Right lobe of liver (tissue), 6 donors: ENCODE measurements at regions not wholly inside any gene's neighbourhood (a gene's known extent, or its start where the extent isn't known, plus 50 kb on each side); places are given as distances from the start of the nearest gene placed in this dataset.

Experiments used
- ATAC-seq, 4 donors: fragments of 200-7000 bp; cut with Tn5 transposase; one replicate each; pipeline ENCODE4 v1.9.1; 2020; ENCODE audit warnings: mild to moderate bottlenecking in 4 of 4, moderate library complexity in 4 of 4
- DNase-seq, 3 donors: peaks; one replicate each; pipeline ENCODE4 v3.0.0-alpha.2; 2020
- H3K27ac ChIP-seq, 3 donors: fragments of 200-600 bp; one replicate each; pipeline ENCODE4 v1.8.0; 2022
- H3K27me3 ChIP-seq, 2 donors: fragments of 200-600 bp; one replicate each; pipeline ENCODE4 v1.8.0; 2022
- H3K36me3 ChIP-seq, 4 donors: fragments of 200-600 bp; sonication (generic) in 1 of 4; one replicate each; pipeline versions ENCODE4 v1.5.1 to v1.8.0; 2017 to 2022; ENCODE audit warnings: control low read depth in 1 of 4
- H3K4me1 ChIP-seq, 4 donors: fragments of 200-600 bp; sonication (generic) in 1 of 4; one replicate each; pipeline versions ENCODE4 v1.5.1 to v1.8.0; 2017 to 2022; ENCODE audit warnings: control low read depth in 1 of 4
- H3K4me3 ChIP-seq, 3 donors: fragments of 200-600 bp; one replicate each; pipeline ENCODE4 v1.8.0; 2022
- H3K9me3 ChIP-seq, 4 donors: fragments of 200-600 bp; sonication (generic) in 1 of 4; one replicate each; pipeline versions ENCODE4 v1.5.1 to v1.8.0; 2017 to 2022; ENCODE audit warnings: control low read depth in 1 of 4
- POLR2A ChIP-seq: fragments of 450-650 bp; IDR thresholded peaks from one replicate; pipeline ENCODE4 v1.6.1; 2017; ENCODE audit warnings: antibody characterized with exemption, mild to moderate bottlenecking
- WGBS: methylation state at CpG from one replicate; pipeline ENCODE4 v1.1.6; 2018; ENCODE audit warnings: low coverage, low lambda C conversion rate; ENCODE audit not compliant: insufficient coverage; ENCODE audit errors: missing lambda C conversion rate; 5-methylcytosine and 5-hydroxymethylcytosine counted together
- intact Hi-C, 2 donors: fragments of 100-400 bp; cut with DNase I; formaldehyde crosslinking; loops; one replicate each; pipeline versions ENCODE4 v1.11.2 to v1.14.1; 2022
- TF ChIP-seq, protein P1 (sequence below), 4 donors: fragments of 200-600 bp in 3 of 4; fragments of 450-650 bp in 1 of 4; IDR thresholded peaks; one replicate each; pipeline versions ENCODE4 v1.5.1 to v1.8.0; 2016 to 2022; ENCODE audit warnings: antibody characterized with exemption in 4 of 4, mild to moderate bottlenecking in 2 of 4
- donor health status: DM: no; HTN: yes; CAD: no.
- donor health status: DM: no; HTN: no; CAD: no.
- donor health status: DM: no; HTN: no; CAD: no.
- donor health status: DM: no; HTN: yes; CAD: no.
- donor health status: DM: no; HTN: yes; CAD: no.

GRCh38 chr15:35306361-35306981 is 221.4 kb upstream of the NANOGP8 start:
- Histone ChIP-seq H3K4me3 (no peak overlapping the region), H3K36me3 (no peaks in the 10 kb centered on the region), H3K9me3 (no peaks in the 10 kb centered on the region), H3K27ac (peak overlapping the region; percentile 49 to 89 (median 89)), H3K4me1 (peaks cover 0 to 48% (median 21%) of the 10 kb centered on the region in 4 donors), H3K27me3 (no peaks in the 10 kb centered on the region)
- intact Hi-C loops, result no loop called here
- TF ChIP-seq, protein P1, sequence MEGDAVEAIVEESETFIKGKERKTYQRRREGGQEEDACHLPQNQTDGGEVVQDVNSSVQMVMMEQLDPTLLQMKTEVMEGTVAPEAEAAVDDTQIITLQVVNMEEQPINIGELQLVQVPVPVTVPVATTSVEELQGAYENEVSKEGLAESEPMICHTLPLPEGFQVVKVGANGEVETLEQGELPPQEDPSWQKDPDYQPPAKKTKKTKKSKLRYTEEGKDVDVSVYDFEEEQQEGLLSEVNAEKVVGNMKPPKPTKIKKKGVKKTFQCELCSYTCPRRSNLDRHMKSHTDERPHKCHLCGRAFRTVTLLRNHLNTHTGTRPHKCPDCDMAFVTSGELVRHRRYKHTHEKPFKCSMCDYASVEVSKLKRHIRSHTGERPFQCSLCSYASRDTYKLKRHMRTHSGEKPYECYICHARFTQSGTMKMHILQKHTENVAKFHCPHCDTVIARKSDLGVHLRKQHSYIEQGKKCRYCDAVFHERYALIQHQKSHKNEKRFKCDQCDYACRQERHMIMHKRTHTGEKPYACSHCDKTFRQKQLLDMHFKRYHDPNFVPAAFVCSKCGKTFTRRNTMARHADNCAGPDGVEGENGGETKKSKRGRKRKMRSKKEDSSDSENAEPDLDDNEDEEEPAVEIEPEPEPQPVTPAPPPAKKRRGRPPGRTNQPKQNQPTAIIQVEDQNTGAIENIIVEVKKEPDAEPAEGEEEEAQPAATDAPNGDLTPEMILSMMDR (IDR thresholded peaks at IDR 0.05), result no peak
- peak; percentile 48 for TF ChIP-seq POLR2A
- WGBS, result 2% methylated on average over 4 of the region's 4 CpGs
- DNase-seq, result peak in 1 of 3 donors; percentile 73
- ATAC-seq, result peak; percentile 90 to 96 (median 92)

DNA sequence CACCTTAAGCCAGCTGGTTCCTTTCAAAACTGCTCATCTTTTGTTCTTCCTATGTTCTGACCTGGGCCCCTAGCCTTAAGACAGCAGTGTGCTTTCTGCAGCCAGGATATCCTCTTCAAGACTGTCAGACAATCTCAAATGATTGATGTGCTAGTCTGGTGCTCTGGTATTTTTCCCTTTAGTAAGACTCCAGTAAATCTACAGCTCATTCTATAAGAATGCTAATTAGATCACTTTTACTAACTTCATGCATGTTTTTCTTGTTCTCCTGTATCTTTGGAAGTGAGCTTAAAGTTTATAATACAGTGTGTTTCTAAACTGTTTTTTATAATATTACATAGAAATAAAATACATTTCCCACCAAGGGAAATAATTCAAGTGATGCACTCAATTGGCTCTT is 220.9 kb upstream of the NANOGP8 start:
- intact Hi-C loops, result no loop called here
- H3K36me3 ChIP-seq, result no peaks in the 10 kb centered on the region
- ATAC-seq (peak in 2 of 4 donors; percentile 4 to 7), DNase-seq (no peak)
- no peaks in the 10 kb centered on the region for H3K9me3 ChIP-seq
- H3K4me1 ChIP-seq, result peaks cover 0 to 52% (median 21%) of the 10 kb centered on the region in 4 donors
- no peak overlapping the region for H3K4me3 ChIP-seq
- TF ChIP-seq, protein P1 (IDR thresholded peaks at IDR 0.05), result no peak
- peak overlapping the region; percentile 49 to 89 (median 89) for H3K27ac ChIP-seq
- no peaks in the 10 kb centered on the region for H3K27me3 ChIP-seq

DNA sequence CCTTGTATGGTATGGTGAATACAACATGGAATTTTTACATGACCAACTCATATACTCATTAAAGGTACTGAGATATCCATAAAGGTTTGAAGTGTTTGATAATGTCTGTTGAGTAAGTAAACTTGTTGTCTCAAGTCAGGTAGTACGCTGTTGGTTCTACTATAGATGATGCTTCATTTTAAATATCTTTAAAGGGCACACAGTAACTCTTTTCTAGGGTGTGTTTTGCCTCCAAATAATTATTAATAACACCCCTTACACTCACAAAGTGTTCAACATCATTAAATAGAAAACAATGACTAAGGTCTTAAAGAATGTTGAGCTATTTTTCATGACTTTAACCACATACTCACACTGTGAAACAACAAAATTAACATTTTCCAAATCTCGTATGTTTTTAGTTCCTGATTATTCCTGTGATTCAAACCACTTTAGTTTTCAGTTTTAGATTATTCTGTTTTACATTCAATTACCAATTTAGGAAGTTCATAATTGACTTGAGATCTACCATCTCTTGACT is 220.0 kb upstream of the NANOGP8 start:
- Histone ChIP-seq H3K27ac (peak overlapping the region; percentile 49 to 89 (median 89)), H3K27me3 (no peaks in the 10 kb centered on the region), H3K4me1 (peaks cover 0 to 58% (median 21%) of the 10 kb centered on the region in 4 donors), H3K9me3 (no peaks in the 10 kb centered on the region), H3K36me3 (no peaks in the 10 kb centered on the region), H3K4me3 (no peak overlapping the region)
- no peak for DNase-seq
- intact Hi-C loops, result no loop called here
- 68% methylated on average over 2 of the region's 2 CpGs for WGBS
- no peak for ATAC-seq
- no peak for TF ChIP-seq POLR2A
- TF ChIP-seq, protein P1 (IDR thresholded peaks at IDR 0.05), result no peak

DNA sequence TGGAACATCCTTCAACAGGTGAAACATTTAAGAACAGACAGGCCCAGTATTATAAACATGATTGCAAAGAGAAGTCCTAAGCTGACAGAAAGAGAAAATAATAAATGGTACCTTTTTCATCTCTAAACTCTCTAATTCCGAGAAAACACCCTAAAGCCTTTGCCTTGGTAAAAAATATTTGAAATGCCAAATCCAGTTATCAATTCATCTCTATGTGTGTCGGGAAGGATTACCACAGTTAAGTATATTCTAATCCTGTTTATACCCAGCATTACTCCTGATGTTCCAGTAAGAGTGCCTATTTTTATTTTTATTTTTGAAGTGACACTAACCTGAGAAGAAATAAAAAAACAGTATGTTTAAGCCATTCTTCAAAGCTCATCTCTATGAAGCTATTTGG is 219.3 kb upstream of the NANOGP8 start:
- TF ChIP-seq POLR2A, result no peak
- no peaks in the 10 kb centered on the region for H3K27me3 ChIP-seq
- intact Hi-C loops, result no loop called here
- 93% methylated on average over 2 of the region's 2 CpGs for WGBS
- peaks cover 0 to 54% (median 17%) of the 10 kb centered on the region in 4 donors for H3K4me1 ChIP-seq
- H3K27ac ChIP-seq, result no peak overlapping the region
- no peak overlapping the region for H3K4me3 ChIP-seq
- H3K36me3 ChIP-seq, result no peaks in the 10 kb centered on the region
- DNase-seq, result no peak
- no peaks in the 10 kb centered on the region for H3K9me3 ChIP-seq
- ATAC-seq, result no peak

DNA sequence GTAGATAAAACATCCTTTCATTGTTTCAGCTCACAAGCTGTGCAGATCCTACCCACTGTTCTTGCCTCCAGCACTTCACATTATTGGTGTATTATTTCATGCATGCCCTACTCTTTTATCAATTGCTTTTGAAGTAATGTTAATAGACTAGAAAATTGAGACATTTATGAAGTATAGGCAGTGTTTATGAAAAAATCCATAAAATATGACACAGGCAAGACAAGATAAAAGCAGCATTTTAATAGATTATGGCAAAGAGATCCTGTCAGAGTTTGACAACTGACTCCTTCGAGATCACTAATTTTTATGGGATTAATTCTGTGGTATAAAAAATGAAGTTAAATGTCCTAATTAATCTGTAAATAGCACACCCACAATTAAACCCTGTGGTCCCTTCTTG is 217.2 kb upstream of the NANOGP8 start:
- Histone ChIP-seq H3K9me3 (no peaks in the 10 kb centered on the region), H3K27ac (no peak overlapping the region), H3K4me1 (peaks cover 0 to 35% (median 7%) of the 10 kb centered on the region in 4 donors), H3K27me3 (no peaks in the 10 kb centered on the region), H3K36me3 (no peaks in the 10 kb centered on the region), H3K4me3 (no peak overlapping the region)
- ATAC-seq (no peak), DNase-seq (no peak)
- TF ChIP-seq, protein P1 (IDR thresholded peaks at IDR 0.05), result no peak
- no peak for TF ChIP-seq POLR2A
- intact Hi-C loops, result no loop called here
- 86% methylated on average over 1 of the region's 1 CpG for WGBS
